ENCODE measurements at regions not wholly inside any gene's neighbourhood (a gene's known extent, or its start where the extent isn't known, plus 50 kb on each side); places are given as distances from the start of the nearest gene placed in this dataset.
"Not testable (repeated sequence)": the region's sequence is repeated elsewhere in the genome, so short reads cannot be mapped to it uniquely, and the experiment has no call there.

GRCh38 chr9:19938990-19939733 lies 150.3 kb upstream of the SLC24A2 start:
- no peak for DNase-seq (ENCODE audit: low read depth, low spot score)

GRCh38 chr9:19937121-19937520 lies 148.3 kb upstream of the SLC24A2 start:
- DNase-seq (ENCODE audit: low read depth, low spot score) = no peak

- DNase-seq (ENCODE audit: low read depth, low spot score) = no peak
Observed at GRCh38 chr9:19936598-19936997, 147.8 kb upstream of the SLC24A2 start.

- no peak for DNase-seq (ENCODE audit: low read depth, low spot score)
Observed at GRCh38 chr9:19935422-19935821, 146.6 kb upstream of the SLC24A2 start.

- peak; percentile 4 for DNase-seq (ENCODE audit: low read depth, low spot score)
Observed at GRCh38 chr9:19934301-19934871, 145.5 kb upstream of the SLC24A2 start.

GRCh38 chr9:19931098-19931890 lies 142.5 kb upstream of the SLC24A2 start:
- no peak for DNase-seq (ENCODE audit: low read depth, low spot score)

GRCh38 chr9:19927560-19927959 lies 138.7 kb upstream of the SLC24A2 start:
- DNase-seq (ENCODE audit: low read depth, low spot score) = no peak

- DNase-seq (ENCODE audit: low read depth, low spot score) = no peak
Observed at GRCh38 chr9:19926774-19927173, 137.9 kb upstream of the SLC24A2 start.

- DNase-seq (ENCODE audit: low read depth, low spot score) = peak; percentile 29
Observed at GRCh38 chr9:19925674-19926503, 137.1 kb upstream of the SLC24A2 start.

GRCh38 chr9:19924080-19924479 lies 135.2 kb upstream of the SLC24A2 start:
- DNase-seq (ENCODE audit: low read depth, low spot score) = no peak

- DNase-seq (ENCODE audit: low read depth, low spot score) = peak; percentile 59
Observed at GRCh38 chr9:19922476-19923118, 133.8 kb upstream of the SLC24A2 start.

- DNase-seq (ENCODE audit: low read depth, low spot score) = no peak
Observed at GRCh38 chr9:19920401-19920800, 131.6 kb upstream of the SLC24A2 start.

GRCh38 chr9:19918630-19919029 lies 129.8 kb upstream of the SLC24A2 start:
- DNase-seq (ENCODE audit: low read depth, low spot score) = no peak

- DNase-seq (ENCODE audit: low read depth, low spot score) = no peak
Observed at GRCh38 chr9:19914044-19914443, 125.2 kb upstream of the SLC24A2 start.

GRCh38 chr9:19913151-19913550 lies 124.3 kb upstream of the SLC24A2 start:
- DNase-seq (ENCODE audit: low read depth, low spot score) = no peak

GRCh38 chr9:19903076-19903475 lies 114.2 kb upstream of the SLC24A2 start:
- DNase-seq (ENCODE audit: low read depth, low spot score) = no peak

GRCh38 chr9:19901586-19901985 lies 112.7 kb upstream of the SLC24A2 start:
- DNase-seq (ENCODE audit: low read depth, low spot score) = no peak

- DNase-seq (ENCODE audit: low read depth, low spot score) = no peak
Observed at GRCh38 chr9:19896161-19896560, 107.3 kb upstream of the SLC24A2 start.

- not testable (repeated sequence) for DNase-seq (ENCODE audit: low read depth, low spot score)
Observed at GRCh38 chr9:19895578-19895977, 106.7 kb upstream of the SLC24A2 start.

GRCh38 chr9:19895006-19895405 lies 106.2 kb upstream of the SLC24A2 start:
- peak; percentile 29 for DNase-seq (ENCODE audit: low read depth, low spot score)

GRCh38 chr9:19885608-19886007 lies 96.8 kb upstream of the SLC24A2 start:
- DNase-seq (ENCODE audit: low read depth, low spot score) = no peak

Data from smooth muscle cell of the brain vasculature (primary cell).